HG03139 (cell line): ENCODE measurements at regions not wholly inside any gene's neighbourhood (a gene's known extent, or its start where the extent isn't known, plus 50 kb on each side); places are given as distances from the start of the nearest gene placed in this dataset.
"Not testable (repeated sequence)": the region's sequence is repeated elsewhere in the genome, so short reads cannot be mapped to it uniquely, and the experiment has no call there.

ENCODE experiments used
- ATAC-seq: cut with Tn5 transposase; IDR thresholded peaks from one replicate; pipeline ENCODE4 v1.9.1; 2021; ENCODE audit not compliant: unreplicated experiment

GRCh38 chr2:111315188-111315917 is 194.6 kb downstream of the BCL2L11 start:
- not testable (repeated sequence) for ATAC-seq

- not testable (repeated sequence) for ATAC-seq
These were observed 195.6 kb downstream of the BCL2L11 start for GRCh38 chr2:111316221-111316741.

- ATAC-seq: not testable (repeated sequence)
These were observed 196.3 kb downstream of the BCL2L11 start for GRCh38 chr2:111316881-111317549.

- not testable (repeated sequence) for ATAC-seq
These were observed 198.8 kb downstream of the BCL2L11 start for GRCh38 chr2:111319552-111319951.

- not testable (repeated sequence) for ATAC-seq
These were observed 199.6 kb downstream of the BCL2L11 start for GRCh38 chr2:111320264-111320663.

- not testable (repeated sequence) for ATAC-seq
These were observed 200.3 kb downstream of the BCL2L11 start for GRCh38 chr2:111320965-111321364.

- ATAC-seq: not testable (repeated sequence)
These were observed 202.7 kb downstream of the BCL2L11 start for GRCh38 chr2:111323384-111323783.

- not testable (repeated sequence) for ATAC-seq
These were observed 207.0 kb downstream of the BCL2L11 start for GRCh38 chr2:111327726-111328125.

- not testable (repeated sequence) for ATAC-seq
These were observed 208.6 kb downstream of the BCL2L11 start for GRCh38 chr2:111329309-111329708.

GRCh38 chr2:111331099-111331724 is 210.5 kb downstream of the BCL2L11 start:
- ATAC-seq: not testable (repeated sequence)

- not testable (repeated sequence) for ATAC-seq
These were observed 214.7 kb downstream of the BCL2L11 start for GRCh38 chr2:111335220-111335907.

GRCh38 chr2:111338474-111338873 is 217.8 kb downstream of the BCL2L11 start:
- ATAC-seq: not testable (repeated sequence)

GRCh38 chr2:111339476-111339875 is 218.8 kb downstream of the BCL2L11 start:
- ATAC-seq: not testable (repeated sequence)

GRCh38 chr2:111344590-111344989 is 223.9 kb downstream of the BCL2L11 start:
- not testable (repeated sequence) for ATAC-seq

GRCh38 chr2:111345439-111345838 is 224.7 kb downstream of the BCL2L11 start:
- not testable (repeated sequence) for ATAC-seq

- not testable (repeated sequence) for ATAC-seq
These were observed 225.6 kb downstream of the BCL2L11 start for GRCh38 chr2:111346018-111346930.

- ATAC-seq: not testable (repeated sequence)
These were observed 227.0 kb downstream of the BCL2L11 start for GRCh38 chr2:111347695-111348094.

- not testable (repeated sequence) for ATAC-seq
These were observed 227.6 kb downstream of the BCL2L11 start for GRCh38 chr2:111348316-111348715.

- ATAC-seq: not testable (repeated sequence)
These were observed 234.5 kb downstream of the BCL2L11 start for GRCh38 chr2:111355022-111355817.
